GM12892 (cell line): ENCODE measurements at regions not wholly inside any gene's neighbourhood (a gene's known extent, or its start where the extent isn't known, plus 50 kb on each side); places are given as distances from the start of the nearest gene placed in this dataset.

ENCODE experiments used
- POLR2A ChIP-seq: IDR thresholded peaks from 2 replicates; pipeline ENCODE4 v1.6.1; 2011; ENCODE audit warnings: low read depth, low read length, control low read depth
- TAF1 ChIP-seq: IDR thresholded peaks from 2 replicates; pipeline ENCODE4 v1.6.1; 2011; ENCODE audit warnings: low read depth, mild to moderate bottlenecking, control low read depth, low read length, borderline replicate concordance

GRCh38 chr20:61041481-61041880 lies 210.6 kb upstream of the CDH4 start:
- no peak for TF ChIP-seq POLR2A
- TF ChIP-seq TAF1 = no peak
